ENCODE measurements at regions not wholly inside any gene's neighbourhood (a gene's known extent, or its start where the extent isn't known, plus 50 kb on each side); places are given as distances from the start of the nearest gene placed in this dataset.

DNA sequence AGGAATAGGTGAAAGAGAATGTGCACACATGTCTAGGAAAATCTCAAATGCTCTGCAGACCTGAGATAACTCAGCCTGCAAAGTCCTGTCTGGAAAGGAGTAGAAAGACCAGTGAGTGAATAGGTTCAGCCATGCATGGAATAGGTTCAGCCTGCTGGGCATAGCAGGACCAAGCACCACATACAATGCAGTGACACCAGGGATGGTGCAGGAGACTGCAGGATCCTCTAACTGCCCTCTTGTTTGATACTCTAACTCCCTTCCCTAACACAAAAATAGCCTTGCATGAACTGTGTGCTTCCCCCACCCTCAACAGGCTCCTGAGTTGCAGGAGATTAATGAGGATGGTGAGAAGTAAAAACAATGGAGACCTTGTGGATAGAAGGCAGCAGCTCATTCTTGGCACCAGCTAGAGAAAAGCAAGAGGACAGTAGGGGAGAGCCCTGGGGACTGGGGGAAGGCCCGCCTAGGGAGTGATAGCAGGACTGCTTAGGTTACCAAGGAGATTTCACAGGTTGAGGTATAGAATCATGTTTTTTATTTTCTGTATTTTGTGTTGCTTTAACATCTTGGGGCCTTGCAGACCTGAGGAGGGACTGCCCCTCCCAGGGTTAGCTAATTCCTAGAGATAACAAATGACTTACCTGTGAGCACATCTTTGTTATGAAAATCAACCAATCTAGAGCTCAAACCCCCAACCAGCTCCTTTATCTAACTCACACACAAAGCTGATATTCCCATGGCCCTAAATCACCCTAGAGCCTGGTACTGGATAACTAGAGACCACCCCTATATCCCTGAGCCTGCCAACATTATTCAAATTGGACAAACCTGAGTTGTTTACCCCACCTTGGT lies 187.8 kb downstream of the PLPP4 start:
- Histone ChIP-seq H3K9me1 (ENCODE audit: control insufficient read depth, extremely low read depth, insufficient read depth, low read length) (no peaks in the 10 kb centered on the region), H3K4me3 (ENCODE audit: control insufficient read depth in 2 of 3, extremely low read depth in 1 of 3, insufficient read depth in 2 of 3, low read depth in 1 of 3, low read length in 3 of 3) (no peak overlapping the region), H2AFZ (ENCODE audit: control insufficient read depth, low read length) (no peak overlapping the region), H3K9ac (ENCODE audit: control insufficient read depth, extremely low read depth, insufficient read depth, low read length) (no peak overlapping the region), H3K36me3 (ENCODE audit: control insufficient read depth in 2 of 2, extremely low read depth in 1 of 2, insufficient read depth in 2 of 2, low read length in 2 of 2) (no peaks in the 10 kb centered on the region), H3K27me3 (ENCODE audit: control insufficient read depth, extremely low read depth, insufficient read depth, low read length) (peaks cover 13% of the 10 kb centered on the region), H3K4me1 (ENCODE audit: control insufficient read depth, extremely low read depth, insufficient read depth, low read length) (no peaks in the 10 kb centered on the region), H3K27ac (ENCODE audit: control insufficient read depth, insufficient read depth, low read length) (no peak overlapping the region), H3K79me2 (ENCODE audit: control insufficient read depth, insufficient read depth, low read length) (no peaks in the 10 kb centered on the region), H4K20me1 (ENCODE audit: control insufficient read depth, extremely low read depth, insufficient read depth, low read length) (no peaks in the 10 kb centered on the region), H3K9me3 (ENCODE audit: control insufficient read depth, low read depth, low read length) (no peaks in the 10 kb centered on the region), H3K4me2 (ENCODE audit: control insufficient read depth, extremely low read depth, insufficient read depth, low read depth, low read length) (no peak overlapping the region)
- dilution Hi-C loops (cut with MboI; ENCODE audit: extremely low pct_ligation_motif_present, low sequenced_read_pairs): no loop called here
- FAIRE-seq: no peak
- TF ChIP-seq EZH2 (IDR thresholded peaks at IDR 0.05; ENCODE audit: low read length): no peak
- TF ChIP-seq, protein P1, sequence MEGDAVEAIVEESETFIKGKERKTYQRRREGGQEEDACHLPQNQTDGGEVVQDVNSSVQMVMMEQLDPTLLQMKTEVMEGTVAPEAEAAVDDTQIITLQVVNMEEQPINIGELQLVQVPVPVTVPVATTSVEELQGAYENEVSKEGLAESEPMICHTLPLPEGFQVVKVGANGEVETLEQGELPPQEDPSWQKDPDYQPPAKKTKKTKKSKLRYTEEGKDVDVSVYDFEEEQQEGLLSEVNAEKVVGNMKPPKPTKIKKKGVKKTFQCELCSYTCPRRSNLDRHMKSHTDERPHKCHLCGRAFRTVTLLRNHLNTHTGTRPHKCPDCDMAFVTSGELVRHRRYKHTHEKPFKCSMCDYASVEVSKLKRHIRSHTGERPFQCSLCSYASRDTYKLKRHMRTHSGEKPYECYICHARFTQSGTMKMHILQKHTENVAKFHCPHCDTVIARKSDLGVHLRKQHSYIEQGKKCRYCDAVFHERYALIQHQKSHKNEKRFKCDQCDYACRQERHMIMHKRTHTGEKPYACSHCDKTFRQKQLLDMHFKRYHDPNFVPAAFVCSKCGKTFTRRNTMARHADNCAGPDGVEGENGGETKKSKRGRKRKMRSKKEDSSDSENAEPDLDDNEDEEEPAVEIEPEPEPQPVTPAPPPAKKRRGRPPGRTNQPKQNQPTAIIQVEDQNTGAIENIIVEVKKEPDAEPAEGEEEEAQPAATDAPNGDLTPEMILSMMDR (optimal IDR thresholded peaks at IDR 0.05 in 1 of 3, IDR thresholded peaks at IDR 0.05 in 1 of 3, conservative IDR thresholded peaks at IDR 0.05 in 1 of 3; ENCODE audit: extremely low read depth in 1 of 3, insufficient read depth in 2 of 3, low read length in 3 of 3): no peak
- DNase-seq (ENCODE audit: low read depth, low spot score): no peak

DNA sequence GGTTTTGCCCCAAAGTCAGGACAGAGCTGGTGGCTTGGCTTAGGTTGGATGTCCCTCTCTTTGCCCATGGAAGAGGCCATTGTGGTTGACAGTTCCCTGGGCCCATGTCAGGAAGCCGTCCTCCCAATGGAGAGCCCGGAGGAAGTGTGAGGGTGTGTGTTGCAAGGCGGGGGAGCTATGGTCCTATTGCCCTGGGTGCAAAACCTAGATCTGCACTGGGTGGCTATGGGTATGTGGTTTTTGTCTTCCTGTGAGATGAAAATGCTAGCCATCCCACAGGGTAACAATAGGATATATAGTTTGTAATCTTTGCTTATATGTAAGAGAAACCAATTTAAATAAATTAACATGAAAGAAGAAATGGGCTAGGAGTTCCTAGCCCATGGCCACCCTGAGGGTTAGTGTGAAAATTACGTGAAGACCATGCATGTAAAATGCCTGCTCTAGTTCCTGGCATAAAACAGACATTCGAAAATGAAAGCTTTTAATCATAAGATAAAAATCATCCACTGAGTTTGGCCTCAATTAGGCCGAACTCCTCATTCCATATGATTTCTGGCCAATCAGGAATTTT lies 189.2 kb downstream of the PLPP4 start:
- no peaks in the 10 kb centered on the region for H3K9me1 ChIP-seq (ENCODE audit: control insufficient read depth, extremely low read depth, insufficient read depth, low read length)
- no peak overlapping the region for H3K9ac ChIP-seq (ENCODE audit: control insufficient read depth, extremely low read depth, insufficient read depth, low read length)
- H3K36me3 ChIP-seq (ENCODE audit: control insufficient read depth in 2 of 2, extremely low read depth in 1 of 2, insufficient read depth in 2 of 2, low read length in 2 of 2): no peaks in the 10 kb centered on the region
- dilution Hi-C loops (cut with MboI; ENCODE audit: extremely low pct_ligation_motif_present, low sequenced_read_pairs): no loop called here
- no peaks in the 10 kb centered on the region for H3K79me2 ChIP-seq (ENCODE audit: control insufficient read depth, insufficient read depth, low read length)
- H4K20me1 ChIP-seq (ENCODE audit: control insufficient read depth, extremely low read depth, insufficient read depth, low read length): no peaks in the 10 kb centered on the region
- H3K27ac ChIP-seq (ENCODE audit: control insufficient read depth, insufficient read depth, low read length): no peak overlapping the region
- H3K4me3 ChIP-seq (ENCODE audit: control insufficient read depth in 2 of 3, extremely low read depth in 1 of 3, insufficient read depth in 2 of 3, low read depth in 1 of 3, low read length in 3 of 3): no peak overlapping the region
- H2AFZ ChIP-seq (ENCODE audit: control insufficient read depth, low read length): no peak overlapping the region
- H3K27me3 ChIP-seq (ENCODE audit: control insufficient read depth, extremely low read depth, insufficient read depth, low read length): peaks cover 13% of the 10 kb centered on the region
- H3K4me2 ChIP-seq (ENCODE audit: control insufficient read depth, extremely low read depth, insufficient read depth, low read depth, low read length): no peak overlapping the region
- no peaks in the 10 kb centered on the region for H3K4me1 ChIP-seq (ENCODE audit: control insufficient read depth, extremely low read depth, insufficient read depth, low read length)
- FAIRE-seq: no peak
- no peaks in the 10 kb centered on the region for H3K9me3 ChIP-seq (ENCODE audit: control insufficient read depth, low read depth, low read length)
- TF ChIP-seq, protein P1 (optimal IDR thresholded peaks at IDR 0.05 in 1 of 3, IDR thresholded peaks at IDR 0.05 in 1 of 3, conservative IDR thresholded peaks at IDR 0.05 in 1 of 3; ENCODE audit: extremely low read depth in 1 of 3, insufficient read depth in 2 of 3, low read length in 3 of 3): no peak
- TF ChIP-seq EZH2 (IDR thresholded peaks at IDR 0.05; ENCODE audit: low read length): no peak
- DNase-seq (ENCODE audit: low read depth, low spot score): no peak
